ENCODE measurements at regions not wholly inside any gene's neighbourhood (a gene's known extent, or its start where the extent isn't known, plus 50 kb on each side); places are given as distances from the start of the nearest gene placed in this dataset.
"Not testable (repeated sequence)": the region's sequence is repeated elsewhere in the genome, so short reads cannot be mapped to it uniquely, and the experiment has no call there.

DNA sequence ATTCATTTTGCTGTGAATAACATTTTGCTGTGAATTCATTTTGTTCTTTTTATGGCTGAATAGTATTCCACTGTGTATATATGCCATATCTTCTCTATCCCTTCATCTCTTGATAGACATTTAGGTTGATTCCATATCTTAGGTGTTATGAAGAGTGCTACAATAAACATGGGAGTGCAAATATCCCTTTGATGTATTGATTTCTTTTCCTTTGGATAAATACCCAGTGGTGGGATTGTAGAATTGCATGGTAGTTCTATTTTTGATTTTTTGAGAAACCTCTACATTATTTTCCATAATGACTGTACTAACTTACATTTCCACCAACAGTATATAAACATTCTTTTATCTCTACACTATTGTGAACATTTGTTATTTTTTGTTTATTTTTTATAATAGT, 555.9 kb downstream of the PDHA2 start:
- no peak for FAIRE-seq
- DNase-seq (ENCODE audit: insufficient read length): no peak
- no peak for TF ChIP-seq POLR2AphosphoS5 (IDR thresholded peaks at IDR 0.05; ENCODE audit: low read depth, low read length)
- TF ChIP-seq POLR2A (IDR thresholded peaks at IDR 0.05; ENCODE audit: low read depth, low read length): no peak
- no peak for TF ChIP-seq TAF1 (IDR thresholded peaks at IDR 0.05; ENCODE audit: borderline replicate concordance, low read depth, low read length)

- FAIRE-seq (no peak), DNase-seq (ENCODE audit: insufficient read length) (no peak)
- TF ChIP-seq POLR2AphosphoS5 (IDR thresholded peaks at IDR 0.05; ENCODE audit: low read depth, low read length) (no peak), POLR2A (IDR thresholded peaks at IDR 0.05; ENCODE audit: low read depth, low read length) (no peak), TAF1 (IDR thresholded peaks at IDR 0.05; ENCODE audit: borderline replicate concordance, low read depth, low read length) (no peak)
These were observed 566.8 kb downstream of the PDHA2 start for GRCh38 chr4:96406742-96407141.

- DNase-seq (ENCODE audit: insufficient read length) (no peak), FAIRE-seq (no peak)
- TF ChIP-seq POLR2A (IDR thresholded peaks at IDR 0.05; ENCODE audit: low read depth, low read length) (no peak), TAF1 (IDR thresholded peaks at IDR 0.05; ENCODE audit: borderline replicate concordance, low read depth, low read length) (no peak)
These were observed 567.3 kb downstream of the PDHA2 start for GRCh38 chr4:96407225-96407624.

DNA sequence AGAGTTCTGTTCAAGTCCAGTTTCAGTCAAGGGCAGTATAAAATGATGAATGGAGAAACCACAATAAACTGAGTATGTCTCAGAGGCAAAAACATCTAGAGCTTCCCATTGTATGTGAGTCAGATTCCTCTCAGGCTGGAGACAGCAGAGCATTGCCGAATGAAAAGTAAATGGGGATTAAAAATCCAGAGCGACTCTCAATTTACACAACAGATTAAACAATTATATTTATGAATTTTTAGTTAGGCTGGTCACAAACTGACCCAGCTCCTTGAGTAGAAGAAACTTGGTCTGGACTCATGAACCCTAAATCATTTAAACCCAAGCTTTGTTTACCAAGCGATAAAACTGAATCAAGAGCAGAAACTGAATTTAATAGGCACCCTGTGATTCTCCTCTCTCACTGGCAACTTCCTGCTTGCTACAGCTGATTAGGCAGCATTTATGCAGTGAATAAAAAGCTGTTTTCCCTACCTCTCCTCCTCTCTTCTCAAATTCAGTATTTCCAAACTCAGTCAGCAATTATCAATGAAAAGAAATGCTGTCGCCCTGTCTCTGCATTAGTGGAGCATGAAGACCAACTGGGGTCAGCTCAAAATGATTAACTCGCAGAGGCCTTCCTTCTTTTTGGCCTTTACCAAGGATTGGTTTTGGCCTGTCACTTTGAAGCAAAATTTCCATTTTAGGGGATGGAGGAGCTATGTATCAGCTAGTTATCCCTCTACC, 568.0 kb downstream of the PDHA2 start:
- TF ChIP-seq TAF1 (IDR thresholded peaks at IDR 0.05; ENCODE audit: borderline replicate concordance, low read depth, low read length) (no peak), POLR2A (IDR thresholded peaks at IDR 0.05; ENCODE audit: low read depth, low read length) (no peak), POLR2AphosphoS5 (IDR thresholded peaks at IDR 0.05; ENCODE audit: low read depth, low read length) (no peak)
- DNase-seq (ENCODE audit: insufficient read length) (no peak), FAIRE-seq (no peak)

- FAIRE-seq; DNase-seq (ENCODE audit: insufficient read length): not testable (repeated sequence)
These were observed 575.0 kb downstream of the PDHA2 start for GRCh38 chr4:96414853-96415252.

DNA sequence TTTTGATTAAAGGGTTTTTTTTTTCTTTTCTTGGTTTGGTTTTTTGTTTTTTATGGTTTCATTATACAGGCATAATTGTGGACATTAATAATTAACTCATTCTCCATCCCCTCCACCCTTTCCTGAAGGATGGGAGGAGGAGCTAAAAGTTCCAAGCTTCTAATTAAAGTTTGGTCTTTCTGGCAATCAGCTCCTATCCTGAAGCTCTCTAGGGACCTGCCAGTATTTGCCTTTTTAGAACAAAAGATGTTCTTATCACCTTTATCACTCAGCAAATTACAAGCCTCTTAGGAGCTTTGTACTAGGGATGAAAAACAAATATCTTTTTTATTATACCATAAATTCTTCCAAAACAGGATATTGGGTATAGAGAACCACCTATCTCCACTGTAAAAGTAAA, 589.8 kb downstream of the PDHA2 start:
- DNase-seq (ENCODE audit: insufficient read length): no peak
- TF ChIP-seq POLR2A (IDR thresholded peaks at IDR 0.05; ENCODE audit: low read depth, low read length) (no peak), TAF1 (IDR thresholded peaks at IDR 0.05; ENCODE audit: borderline replicate concordance, low read depth, low read length) (no peak), POLR2AphosphoS5 (IDR thresholded peaks at IDR 0.05; ENCODE audit: low read depth, low read length) (no peak)
- no peak for FAIRE-seq

DNA sequence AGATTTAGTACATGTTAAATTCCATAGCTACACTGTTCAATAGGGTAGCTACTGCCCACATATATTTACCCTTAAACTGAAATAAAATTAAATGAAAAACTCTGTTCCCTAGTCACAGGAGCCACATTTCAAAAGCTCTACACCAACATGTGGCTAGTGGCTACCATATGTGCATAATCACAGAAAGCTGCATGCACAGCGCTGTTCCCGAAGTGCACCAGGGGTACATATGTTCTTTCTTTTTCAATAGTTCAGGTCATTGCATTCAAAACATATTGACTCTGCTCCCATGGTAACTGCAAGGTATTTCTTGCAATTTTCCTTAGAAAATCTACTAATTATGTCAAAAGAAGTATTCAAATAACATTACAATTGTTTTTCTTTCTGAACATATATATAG, 591.2 kb downstream of the PDHA2 start:
- FAIRE-seq (no peak), DNase-seq (ENCODE audit: insufficient read length) (no peak)
- TF ChIP-seq POLR2A (IDR thresholded peaks at IDR 0.05; ENCODE audit: low read depth, low read length): no peak
- TF ChIP-seq TAF1 (IDR thresholded peaks at IDR 0.05; ENCODE audit: borderline replicate concordance, low read depth, low read length): no peak
- no peak for TF ChIP-seq POLR2AphosphoS5 (IDR thresholded peaks at IDR 0.05; ENCODE audit: low read depth, low read length)

GRCh38 chr4:96448315-96448872, 608.5 kb downstream of the PDHA2 start:
- TF ChIP-seq TAF1 (IDR thresholded peaks at IDR 0.05; ENCODE audit: borderline replicate concordance, low read depth, low read length): no peak
- TF ChIP-seq POLR2A (IDR thresholded peaks at IDR 0.05; ENCODE audit: low read depth, low read length): no peak
- no peak for TF ChIP-seq POLR2AphosphoS5 (IDR thresholded peaks at IDR 0.05; ENCODE audit: low read depth, low read length)
- DNase-seq (ENCODE audit: insufficient read length) (no peak), FAIRE-seq (no peak)

DNA sequence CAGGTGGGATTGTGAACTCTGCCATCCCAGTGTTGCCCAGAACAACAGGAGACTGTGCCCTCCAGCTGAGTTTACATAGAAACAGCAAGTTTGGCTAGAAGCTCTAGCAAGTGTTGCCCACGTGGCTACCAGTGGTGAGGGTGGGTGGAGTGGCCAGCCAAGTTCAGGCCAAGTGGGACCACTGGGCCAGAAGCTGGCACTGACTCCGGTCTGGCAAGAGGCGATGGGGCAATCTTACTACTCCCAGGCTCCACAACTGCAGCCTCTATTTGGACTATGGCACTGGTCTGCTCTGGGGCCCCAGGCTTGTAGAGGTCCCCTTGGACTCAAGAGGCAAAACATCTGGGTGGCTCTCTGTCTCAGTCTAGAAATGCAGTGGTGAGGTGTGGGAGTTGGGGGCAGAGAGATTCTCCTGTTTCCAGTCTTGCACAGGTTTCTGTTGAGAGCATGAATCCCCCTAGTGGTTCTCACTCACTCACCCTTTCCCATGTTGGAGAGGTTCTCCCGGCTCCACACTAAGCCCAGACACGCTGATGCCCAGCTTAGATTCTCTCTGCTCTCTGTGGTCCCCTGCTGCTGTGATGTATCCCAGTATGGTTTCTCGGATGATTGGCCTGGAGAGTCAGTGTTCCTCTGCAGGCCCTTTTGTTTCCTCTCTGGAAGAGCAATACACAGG, 615.3 kb downstream of the PDHA2 start:
- FAIRE-seq (no peak), DNase-seq (ENCODE audit: insufficient read length) (no peak)
- TF ChIP-seq POLR2A (IDR thresholded peaks at IDR 0.05; ENCODE audit: low read depth, low read length) (no peak), POLR2AphosphoS5 (IDR thresholded peaks at IDR 0.05; ENCODE audit: low read depth, low read length) (no peak), TAF1 (IDR thresholded peaks at IDR 0.05; ENCODE audit: borderline replicate concordance, low read depth, low read length) (no peak)

DNA sequence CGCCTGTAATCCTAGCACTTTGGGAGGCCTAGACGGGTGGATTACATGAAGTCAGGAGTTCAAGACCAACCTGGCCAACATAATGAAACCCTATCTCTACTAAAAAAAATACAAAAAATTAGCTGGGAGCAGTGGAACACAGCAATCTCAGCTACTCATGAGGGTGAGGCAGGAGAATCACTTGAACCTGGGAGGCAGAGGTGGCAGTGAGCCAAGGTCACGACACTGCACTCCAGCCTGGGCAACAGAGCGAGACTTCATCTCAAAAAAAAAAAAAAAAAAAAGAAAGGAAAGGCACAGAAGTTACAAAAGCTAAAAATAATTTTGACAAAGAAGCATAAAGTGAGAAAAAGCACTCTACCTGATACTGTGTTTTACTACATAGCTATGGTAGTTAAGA, 618.1 kb downstream of the PDHA2 start:
- FAIRE-seq: not testable (repeated sequence)

DNA sequence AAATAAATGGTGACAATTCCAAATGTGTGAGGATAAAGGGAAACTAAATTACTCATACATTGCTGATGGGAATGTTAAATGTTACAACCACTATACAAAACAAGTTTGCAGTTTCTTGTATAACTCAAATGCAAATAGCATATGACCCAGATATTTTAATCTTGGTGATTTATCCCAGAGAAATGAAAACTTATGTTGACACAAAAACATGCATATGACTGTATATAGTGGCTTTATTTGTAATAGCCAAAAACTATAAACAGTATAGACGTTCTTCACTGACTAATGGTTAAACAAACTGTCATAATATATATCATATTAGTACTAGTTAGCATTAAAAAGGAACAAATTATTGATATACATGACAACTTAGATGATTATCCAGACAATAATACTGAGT, 619.2 kb downstream of the PDHA2 start:
- no peak for DNase-seq (ENCODE audit: insufficient read length)
- FAIRE-seq: no peak
- TF ChIP-seq TAF1 (IDR thresholded peaks at IDR 0.05; ENCODE audit: borderline replicate concordance, low read depth, low read length): no peak
- TF ChIP-seq POLR2AphosphoS5 (IDR thresholded peaks at IDR 0.05; ENCODE audit: low read depth, low read length): no peak
- no peak for TF ChIP-seq POLR2A (IDR thresholded peaks at IDR 0.05; ENCODE audit: low read depth, low read length)

More for the DNA sequence above, 618.1 kb downstream of the PDHA2 start:
- not testable (repeated sequence) for DNase-seq (ENCODE audit: insufficient read length)

DNA sequence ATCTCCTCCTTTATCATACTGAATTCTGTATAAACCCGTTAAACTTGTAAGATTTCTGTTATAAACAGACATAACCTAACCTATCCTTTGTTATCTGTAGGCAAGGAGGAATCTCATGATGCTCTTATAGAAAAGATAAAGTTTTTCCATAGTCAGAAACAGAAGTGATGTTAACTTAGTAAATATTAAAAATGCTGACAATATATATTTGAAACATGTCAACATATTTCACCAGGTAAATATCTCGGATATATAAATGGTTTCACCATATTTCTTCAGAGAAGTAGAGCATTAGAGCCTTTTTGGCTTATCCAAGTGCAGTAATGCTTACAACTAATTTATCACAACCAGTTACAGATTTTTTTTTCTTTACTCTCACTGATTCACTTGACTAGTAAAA, 625.9 kb downstream of the PDHA2 start:
- DNase-seq (ENCODE audit: insufficient read length): no peak
- TF ChIP-seq TAF1 (IDR thresholded peaks at IDR 0.05; ENCODE audit: borderline replicate concordance, low read depth, low read length): no peak
- no peak for TF ChIP-seq POLR2A (IDR thresholded peaks at IDR 0.05; ENCODE audit: low read depth, low read length)
- no peak for TF ChIP-seq POLR2AphosphoS5 (IDR thresholded peaks at IDR 0.05; ENCODE audit: low read depth, low read length)
- no peak for FAIRE-seq
